GM12875 (cell line): ENCODE measurements at regions not wholly inside any gene's neighbourhood (a gene's known extent, or its start where the extent isn't known, plus 50 kb on each side); places are given as distances from the start of the nearest gene placed in this dataset.

Experiments
- H3K4me3 ChIP-seq: one replicate; pipeline ENCODE4 v1.5.1; 2011; ENCODE audit warnings: low read depth, low read length, control low read depth
- CTCF ChIP-seq: IDR thresholded peaks from 2 replicates; pipeline ENCODE4 v1.5.1; 2011; ENCODE audit warnings: low read depth, mild to moderate bottlenecking, control low read depth, inconsistent platforms, low read length, moderate library complexity, borderline replicate concordance; ENCODE audit not compliant: insufficient read depth

DNA sequence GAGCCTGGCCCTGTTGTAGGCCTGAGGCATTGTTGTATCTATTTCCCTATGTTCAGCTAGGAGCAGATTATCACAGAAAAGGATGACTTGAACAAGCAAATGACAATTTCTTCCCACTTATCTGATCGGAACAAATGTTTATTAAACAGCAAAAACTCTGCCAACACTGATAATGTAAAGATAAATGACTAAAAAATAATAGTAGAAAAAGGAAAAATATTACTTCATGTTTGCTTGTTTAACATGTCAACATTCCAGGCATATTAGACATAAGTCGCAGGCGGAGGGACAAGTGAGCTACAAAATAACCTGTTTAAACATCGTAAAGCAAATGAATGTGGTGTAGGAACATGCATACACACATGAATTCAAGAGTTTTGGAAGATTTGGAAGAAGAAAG, 257.9 kb downstream of the TMX3 start:
- H3K4me3 ChIP-seq = no peak overlapping the region
- no peak for TF ChIP-seq CTCF

DNA sequence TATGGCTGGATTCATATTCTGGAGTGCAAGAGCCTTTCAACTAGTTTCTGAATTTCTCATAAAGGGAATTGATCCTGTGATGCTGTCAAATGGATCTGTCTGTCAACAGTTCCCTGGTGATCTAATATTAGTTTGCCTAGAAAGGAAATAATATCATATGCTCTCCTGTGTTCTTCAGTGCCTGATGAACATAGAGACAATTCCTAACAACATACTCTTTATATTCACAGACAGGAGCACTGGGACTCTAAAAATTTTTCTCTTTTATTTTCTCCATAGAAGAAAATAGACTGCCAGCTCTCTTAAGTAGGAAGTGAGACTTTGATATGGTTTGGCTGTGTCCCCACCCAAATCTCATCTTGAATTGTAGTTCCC, 259.7 kb downstream of the TMX3 start:
- no peak overlapping the region for H3K4me3 ChIP-seq
- TF ChIP-seq CTCF = no peak

- TF ChIP-seq CTCF = no peak
These were observed 260.2 kb downstream of the TMX3 start for GRCh38 chr18:68454511-68455228.

GRCh38 chr18:68449292-68449691, 265.6 kb downstream of the TMX3 start:
- H3K4me3 ChIP-seq = no peak overlapping the region
- TF ChIP-seq CTCF = no peak

More at GRCh38 chr18:68454511-68455228, 260.2 kb downstream of the TMX3 start:
- H3K4me3 ChIP-seq = no peak overlapping the region

DNA sequence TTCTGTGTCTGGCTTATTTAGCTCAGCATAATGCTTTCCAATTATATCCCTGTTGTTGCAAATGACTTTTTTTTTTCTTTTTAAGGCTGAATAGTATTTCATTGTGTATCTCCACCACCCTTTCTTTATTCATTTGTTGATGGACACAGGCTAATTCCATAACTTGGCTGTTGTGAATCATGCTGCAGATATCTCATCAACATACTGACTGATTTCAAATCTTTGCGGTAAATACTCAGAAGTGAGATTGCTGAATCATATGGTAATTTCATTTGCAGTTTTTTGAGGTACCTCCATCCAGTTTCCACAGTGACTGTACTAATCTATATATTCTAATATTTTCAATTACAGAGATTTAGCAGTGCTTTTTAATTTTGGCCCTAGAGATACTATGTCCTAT, 266.2 kb downstream of the TMX3 start:
- no peak overlapping the region for H3K4me3 ChIP-seq
- TF ChIP-seq CTCF = no peak

DNA sequence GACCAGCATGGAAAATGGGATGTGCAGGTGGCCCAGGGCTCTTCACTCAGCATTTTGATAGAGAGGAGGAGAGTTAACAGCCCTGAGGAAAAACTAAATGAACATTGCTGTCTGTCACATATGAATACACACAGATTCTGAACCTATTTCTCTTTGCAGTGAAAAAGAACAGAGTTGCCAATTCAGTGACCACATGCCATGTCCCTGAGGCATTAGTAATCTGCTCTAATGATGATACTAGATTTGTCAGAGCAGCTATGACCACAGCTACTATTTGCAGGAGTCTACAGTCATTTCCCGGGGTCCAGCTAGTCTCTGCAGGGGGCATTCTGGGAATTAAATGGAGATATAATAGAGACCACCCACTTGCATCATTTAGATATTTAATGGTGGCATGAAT, 267.6 kb downstream of the TMX3 start:
- TF ChIP-seq CTCF = no peak
- H3K4me3 ChIP-seq = no peak overlapping the region

DNA sequence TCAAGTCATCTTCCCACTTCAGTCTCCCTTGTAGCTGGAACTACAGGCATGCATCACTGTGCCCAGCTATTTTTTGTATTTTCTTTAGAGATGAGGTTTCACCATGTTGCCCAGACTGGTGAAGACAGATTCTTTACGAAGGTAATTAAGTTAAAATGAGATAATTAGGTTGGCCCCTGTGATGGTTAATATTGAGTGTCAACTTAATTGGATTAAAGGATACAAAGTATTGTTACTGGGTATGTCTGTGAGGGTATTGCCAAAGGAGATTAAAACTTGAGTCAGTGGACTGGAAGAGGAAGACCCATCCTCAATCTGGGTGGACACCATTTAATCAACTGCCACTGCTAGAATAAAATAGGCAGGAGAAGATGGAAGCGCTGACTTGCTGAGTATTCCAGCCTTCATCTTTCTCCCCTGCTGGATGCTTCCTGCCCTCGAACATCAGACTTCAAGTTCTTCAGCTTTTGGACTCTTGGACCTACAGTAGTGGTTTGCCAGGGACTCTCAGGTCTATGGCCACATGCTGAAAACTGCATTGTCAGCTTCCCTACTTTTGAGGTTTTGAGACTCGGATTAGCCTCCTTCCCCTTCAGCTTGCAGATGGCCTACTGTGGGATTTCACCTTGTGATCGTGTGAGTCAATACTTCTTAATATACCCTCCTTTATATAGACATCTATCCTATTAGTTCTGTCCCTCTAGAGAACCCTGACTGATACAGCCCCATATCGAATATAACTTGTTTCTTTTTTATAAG, 269.1 kb downstream of the TMX3 start:
- no peak for TF ChIP-seq CTCF
- H3K4me3 ChIP-seq = no peak overlapping the region
